ENCODE measurements at regions not wholly inside any gene's neighbourhood (a gene's known extent, or its start where the extent isn't known, plus 50 kb on each side); places are given as distances from the start of the nearest gene placed in this dataset.

- TF ChIP-seq EZH2phosphoT487 (IDR thresholded peaks at IDR 0.05; ENCODE audit: borderline replicate concordance, low read length) (no peak), CTCF (IDR thresholded peaks at IDR 0.05; ENCODE audit: low read depth, low read length, poor library complexity, severe bottlenecking) (no peak)
These were observed 1412.4 kb upstream of the CELF2 start for GRCh38 chr10:9605231-9605630.

All from DOHH2 (cell line).